SK-N-SH treated with all-trans-retinoic acid at 6 μM for 48 hours (cell line): ENCODE measurements at regions not wholly inside any gene's neighbourhood (a gene's known extent, or its start where the extent isn't known, plus 50 kb on each side); places are given as distances from the start of the nearest gene placed in this dataset.
"Not testable (repeated sequence)": the region's sequence is repeated elsewhere in the genome, so short reads cannot be mapped to it uniquely, and the experiment has no call there.

Experiments
- ARNTL ChIP-seq: fragments of 450-650 bp; formaldehyde crosslinking; IDR thresholded peaks from 2 replicates; pipeline ENCODE4 v1.5.0; 2020; ENCODE audit warnings: low read depth, mild to moderate bottlenecking, moderate library complexity, borderline replicate concordance
- CREB5 ChIP-seq: fragments of 250-450 bp; sonication (Bioruptor Pico); IDR thresholded peaks from 2 replicates; pipeline ENCODE4 v1.5.1; 2020; ENCODE audit warnings: low read depth, mild to moderate bottlenecking, moderate library complexity
- CSRNP3 ChIP-seq: fragments of 250-450 bp; sonication (Bioruptor Pico); IDR thresholded peaks from 2 replicates; pipeline ENCODE4 v1.5.1; 2021; ENCODE audit warnings: mild to moderate bottlenecking, moderate library complexity
- ESRRG ChIP-seq: fragments of 250-450 bp; sonication (Bioruptor Pico); IDR thresholded peaks from 2 replicates; pipeline ENCODE4 v1.6.1; 2021; ENCODE audit warnings: mild to moderate bottlenecking
- SNAI2 ChIP-seq: fragments of 250-450 bp; sonication (Bioruptor Pico); IDR thresholded peaks from 2 replicates; pipeline ENCODE4 v1.5.0; 2020; ENCODE audit warnings: mild to moderate bottlenecking, moderate library complexity
- TCF4 ChIP-seq: fragments of 250-450 bp; sonication (Bioruptor Pico); IDR thresholded peaks from 2 replicates; pipeline ENCODE4 v1.8.0; 2021; ENCODE audit warnings: mild to moderate bottlenecking, moderate library complexity, borderline replicate concordance
- TSHZ2 ChIP-seq: fragments of 250-450 bp; sonication (Bioruptor Pico); IDR thresholded peaks from 2 replicates; pipeline ENCODE4 v1.5.0; 2020; ENCODE audit warnings: mild to moderate bottlenecking, moderate library complexity
- ZC3H10 ChIP-seq: fragments of 250-450 bp; sonication (Bioruptor Pico); IDR thresholded peaks from 2 replicates; pipeline ENCODE4 v1.5.1; 2021; ENCODE audit warnings: mild to moderate bottlenecking, moderate library complexity
- ZFP30 ChIP-seq: fragments of 450-650 bp; formaldehyde crosslinking; IDR thresholded peaks from 2 replicates; pipeline ENCODE4 v1.5.0; 2022; ENCODE audit warnings: mild to moderate bottlenecking, moderate library complexity
- ZNF565 ChIP-seq: fragments of 450-650 bp; formaldehyde crosslinking; conservative IDR thresholded peaks from 2 replicates; pipeline ENCODE4 v1.5.0; 2020; ENCODE audit warnings: low read depth, mild to moderate bottlenecking, moderate library complexity

- not testable (repeated sequence) for TF ChIP-seq CREB5; CSRNP3 (CRISPR knock-in tag); ZC3H10 (CRISPR knock-in tag); SNAI2 (CRISPR knock-in tag); TCF4 (CRISPR knock-in tag); ZNF565 (CRISPR knock-in tag); ZFP30 (CRISPR knock-in tag); ESRRG (CRISPR knock-in tag); TSHZ2 (CRISPR knock-in tag); ARNTL (CRISPR knock-in tag)
Measured at GRCh38 chr5:32527321-32527720, 58.0 kb upstream of the SUB1 start.
